GM19395 (cell line): ENCODE measurements at regions not wholly inside any gene's neighbourhood (a gene's known extent, or its start where the extent isn't known, plus 50 kb on each side); places are given as distances from the start of the nearest gene placed in this dataset.
"Not testable (repeated sequence)": the region's sequence is repeated elsewhere in the genome, so short reads cannot be mapped to it uniquely, and the experiment has no call there.

Experiments used
- ATAC-seq: cut with Tn5 transposase; IDR thresholded peaks from one replicate; pipeline ENCODE4 v1.9.1; 2021; ENCODE audit warnings: mild to moderate bottlenecking, moderate library complexity; ENCODE audit not compliant: unreplicated experiment

GRCh38 chr4:148962539-148963290 lies 520.5 kb upstream of the NR3C2 start:
- ATAC-seq = no peak

GRCh38 chr4:148961526-148961925 lies 519.3 kb upstream of the NR3C2 start:
- no peak for ATAC-seq

GRCh38 chr4:148958317-148958716 lies 516.1 kb upstream of the NR3C2 start:
- no peak for ATAC-seq

GRCh38 chr4:148955564-148956297 lies 513.5 kb upstream of the NR3C2 start:
- no peak for ATAC-seq

GRCh38 chr4:148954011-148954749 lies 512.0 kb upstream of the NR3C2 start:
- no peak for ATAC-seq

GRCh38 chr4:148951346-148951745 lies 509.1 kb upstream of the NR3C2 start:
- no peak for ATAC-seq

- no peak for ATAC-seq
These were observed 504.1 kb upstream of the NR3C2 start for GRCh38 chr4:148946271-148946670.

- no peak for ATAC-seq
These were observed 502.6 kb upstream of the NR3C2 start for GRCh38 chr4:148944839-148945219.

GRCh38 chr4:148944136-148944838 lies 502.1 kb upstream of the NR3C2 start:
- ATAC-seq = no peak

- ATAC-seq = no peak
These were observed 492.8 kb upstream of the NR3C2 start for GRCh38 chr4:148934926-148935578.

- ATAC-seq = no peak
These were observed 484.4 kb upstream of the NR3C2 start for GRCh38 chr4:148926276-148927260.

GRCh38 chr4:148923881-148924280 lies 481.7 kb upstream of the NR3C2 start:
- no peak for ATAC-seq

- ATAC-seq = no peak
These were observed 480.3 kb upstream of the NR3C2 start for GRCh38 chr4:148922497-148922896.

- ATAC-seq = no peak
These were observed 472.5 kb upstream of the NR3C2 start for GRCh38 chr4:148914734-148915133.

- no peak for ATAC-seq
These were observed 472.1 kb upstream of the NR3C2 start for GRCh38 chr4:148914301-148914700.

- ATAC-seq = no peak
These were observed 461.2 kb upstream of the NR3C2 start for GRCh38 chr4:148903388-148903787.

GRCh38 chr4:148901075-148901705 lies 459.0 kb upstream of the NR3C2 start:
- ATAC-seq = no peak

GRCh38 chr4:148898139-148898538 lies 455.9 kb upstream of the NR3C2 start:
- ATAC-seq = not testable (repeated sequence)

- ATAC-seq = no peak
These were observed 450.9 kb upstream of the NR3C2 start for GRCh38 chr4:148893095-148893494.
